Natural killer cell (primary cell): ENCODE measurements at regions not wholly inside any gene's neighbourhood (a gene's known extent, or its start where the extent isn't known, plus 50 kb on each side); places are given as distances from the start of the nearest gene placed in this dataset.

Source experiments
- ATAC-seq, 3 donors: fragments of 150-1000 bp in 2 of 3; fragments of 200-7000 bp in 1 of 3; cut with Tn5 transposase; 1 replicate in 1 of 3; 2 replicates in 2 of 3; pipeline ENCODE4 v1.10.0; 2021; ENCODE audit warnings: mild to moderate bottlenecking in 2 of 3, moderate library complexity in 2 of 3
- DNase-seq, 2 donors: peaks; one replicate each; pipeline versions ENCODE4 v3.0.0 to v3.0.0-alpha.2; 2013 to 2021; ENCODE audit warnings: mixed read lengths in 1 of 2
- H3K27ac ChIP-seq: one replicate; pipeline ENCODE4 v1.5.1; 2013; ENCODE audit warnings: mild to moderate bottlenecking, low read length
- H3K27me3 ChIP-seq: one replicate; pipeline ENCODE4 v1.6.1; 2013; ENCODE audit warnings: low read length; ENCODE audit not compliant: control insufficient read depth, insufficient read depth
- H3K36me3 ChIP-seq: one replicate; pipeline ENCODE4 v1.6.1; 2013; ENCODE audit warnings: low read length; ENCODE audit not compliant: control insufficient read depth, insufficient read depth
- H3K4me1 ChIP-seq: one replicate; pipeline ENCODE4 v1.6.1; 2013; ENCODE audit warnings: low read length; ENCODE audit not compliant: control insufficient read depth, insufficient read depth
- H3K4me3 ChIP-seq: one replicate; pipeline ENCODE4 v1.5.1; 2013; ENCODE audit warnings: low read length
- H3K9me3 ChIP-seq: one replicate; pipeline ENCODE4 v1.6.1; 2013; ENCODE audit warnings: low read length; ENCODE audit not compliant: control insufficient read depth, insufficient read depth
- H3K27ac Mint-ChIP-seq, 2 donors: one replicate each; pipeline ENCODE4 v1.8.0; 2022; ENCODE audit warnings: mild to moderate bottlenecking in 2 of 2, mixed read lengths in 2 of 2, moderate library complexity in 1 of 2
- H3K27me3 Mint-ChIP-seq, 2 donors: one replicate each; pipeline ENCODE4 v1.8.0; 2022; ENCODE audit warnings: low read depth in 2 of 2, mixed read lengths in 2 of 2
- H3K36me3 Mint-ChIP-seq: one replicate; pipeline ENCODE4 v1.8.0; 2022; ENCODE audit warnings: mixed read lengths
- H3K4me1 Mint-ChIP-seq, 2 donors: one replicate each; pipeline ENCODE4 v1.8.0; 2022; ENCODE audit warnings: mixed read lengths in 2 of 2
- H3K4me3 Mint-ChIP-seq: one replicate; pipeline ENCODE4 v1.8.0; 2022; ENCODE audit warnings: mild to moderate bottlenecking, moderate library complexity, mixed read lengths
- H3K9me3 Mint-ChIP-seq, 2 donors: one replicate each; pipeline ENCODE4 v1.8.0; 2022; ENCODE audit warnings: mixed read lengths in 2 of 2
- CTCF ChIP-seq: fragments of 200-600 bp; IDR thresholded peaks from one replicate; pipeline ENCODE4 v1.8.0; 2022; ENCODE audit warnings: antibody characterized with exemption
- WGBS: methylation state at CpG from one replicate; pipeline ENCODE4 v1.1.7; 2013; ENCODE audit warnings: missing lambda C conversion rate; ENCODE audit not compliant: insufficient coverage; 5-methylcytosine and 5-hydroxymethylcytosine counted together
- intact Hi-C: fragments of 100-400 bp; cut with micrococcal nuclease; formaldehyde crosslinking; loops from one replicate; pipeline ENCODE4 v1.14.2; 2022

- Mint-ChIP-seq H3K9me3 (peaks cover 23% of the 10 kb centered on the region in 2 donors), H3K27ac (no peak overlapping the region), H3K4me3 (no peak overlapping the region), H3K4me1 (no peaks in the 10 kb centered on the region), H3K27me3 (no peaks in the 10 kb centered on the region), H3K36me3 (no peaks in the 10 kb centered on the region)
- intact Hi-C loops = no loop called here
- Histone ChIP-seq H3K4me1 (no peaks in the 10 kb centered on the region), H3K27ac (no peak overlapping the region), H3K9me3 (peaks cover 5% of the 10 kb centered on the region), H3K4me3 (no peak overlapping the region), H3K27me3 (no peaks in the 10 kb centered on the region), H3K36me3 (no peaks in the 10 kb centered on the region)
- DNase-seq (no peak), ATAC-seq (no peak)
- no peak for TF ChIP-seq CTCF
- WGBS = 86% methylated on average over 3 of the region's 3 CpGs
Measured at GRCh38 chr7:153452661-153453060, 599.5 kb upstream of the DPP6 start.

GRCh38 chr7:153454306-153454705 lies 597.9 kb upstream of the DPP6 start:
- H3K9me3 Mint-ChIP-seq = peaks cover 21 to 23% of the 10 kb centered on the region in 2 donors
- H3K27me3 Mint-ChIP-seq = no peaks in the 10 kb centered on the region
- no peak overlapping the region for H3K27ac Mint-ChIP-seq
- Histone ChIP-seq H3K27me3 (no peaks in the 10 kb centered on the region), H3K9me3 (peaks cover 9% of the 10 kb centered on the region), H3K4me3 (no peak overlapping the region), H3K36me3 (no peaks in the 10 kb centered on the region), H3K4me1 (no peaks in the 10 kb centered on the region), H3K27ac (no peak overlapping the region)
- DNase-seq (no peak), ATAC-seq (no peak)
- H3K4me3 Mint-ChIP-seq = no peak overlapping the region
- H3K4me1 Mint-ChIP-seq = no peaks in the 10 kb centered on the region
- no peaks in the 10 kb centered on the region for H3K36me3 Mint-ChIP-seq
- 92% methylated on average over 9 of the region's 9 CpGs for WGBS
- intact Hi-C loops = no loop called here
- no peak for TF ChIP-seq CTCF

DNA sequence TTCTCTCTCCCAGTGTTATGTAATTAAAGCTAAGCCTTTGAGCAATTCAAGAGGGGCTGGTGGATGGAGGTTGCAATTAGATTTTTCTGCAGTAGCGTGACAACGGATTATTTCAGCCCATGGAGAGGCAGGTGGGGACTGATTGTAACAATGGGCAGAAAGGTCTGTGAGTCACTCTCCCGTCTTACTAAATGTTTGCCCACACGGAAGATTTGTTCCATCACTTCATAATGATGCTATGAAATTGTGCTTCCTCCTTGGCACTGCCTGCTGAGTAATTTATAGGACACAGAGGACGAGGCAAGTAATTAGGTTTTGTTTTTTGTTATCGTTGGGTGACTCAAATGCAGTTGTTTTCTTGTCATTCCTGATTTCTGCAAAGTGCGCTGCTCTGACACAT lies 594.5 kb upstream of the DPP6 start:
- H3K4me1 Mint-ChIP-seq = no peaks in the 10 kb centered on the region
- Histone ChIP-seq H3K4me3 (no peak overlapping the region), H3K27me3 (no peaks in the 10 kb centered on the region), H3K27ac (no peak overlapping the region), H3K9me3 (peaks cover 16% of the 10 kb centered on the region), H3K36me3 (no peaks in the 10 kb centered on the region), H3K4me1 (no peaks in the 10 kb centered on the region)
- 69% methylated on average over 7 of the region's 7 CpGs for WGBS
- no peak overlapping the region for H3K4me3 Mint-ChIP-seq
- DNase-seq (no peak), ATAC-seq (no peak)
- no peaks in the 10 kb centered on the region for H3K36me3 Mint-ChIP-seq
- TF ChIP-seq CTCF = no peak
- intact Hi-C loops = no loop called here
- H3K27me3 Mint-ChIP-seq = no peaks in the 10 kb centered on the region
- no peak overlapping the region for H3K27ac Mint-ChIP-seq
- peaks cover 14 to 21% of the 10 kb centered on the region in 2 donors for H3K9me3 Mint-ChIP-seq

DNA sequence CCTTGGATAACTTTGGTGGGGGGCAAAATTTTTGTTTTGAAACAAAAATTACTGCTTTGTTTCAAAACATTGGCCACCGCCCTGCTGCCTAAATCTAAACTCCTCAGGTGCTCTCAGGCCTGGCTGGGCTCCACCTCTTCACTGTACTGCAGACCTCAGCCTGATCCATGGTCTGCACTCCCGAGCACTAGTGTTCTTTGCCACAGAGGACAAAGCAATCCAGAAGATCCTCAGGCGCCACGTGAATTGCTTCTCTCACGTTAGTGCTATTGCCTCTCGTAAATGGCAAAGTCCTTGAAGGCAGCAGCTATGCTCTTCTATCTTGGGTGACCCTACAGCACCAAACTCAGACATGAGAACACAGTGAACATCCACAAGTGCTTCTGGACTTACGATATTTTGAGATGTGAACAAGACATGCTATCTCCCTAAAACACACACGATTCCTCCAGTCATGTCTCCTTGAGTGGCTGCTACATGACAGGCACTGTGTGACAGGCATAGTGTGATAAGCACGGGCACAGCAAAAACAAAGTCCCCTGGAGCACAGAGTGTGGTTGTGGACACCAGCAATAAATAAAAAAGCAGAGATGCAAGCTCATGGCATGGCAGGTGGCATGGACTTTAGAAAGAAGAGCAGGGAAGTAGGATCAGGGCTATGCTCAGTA lies 582.1 kb upstream of the DPP6 start:
- 66% methylated on average over 9 of the region's 9 CpGs for WGBS
- H3K27ac Mint-ChIP-seq = no peak overlapping the region
- no peaks in the 10 kb centered on the region for H3K36me3 ChIP-seq
- no peak overlapping the region for H3K4me3 Mint-ChIP-seq
- H3K4me3 ChIP-seq = no peak overlapping the region
- no peak for ATAC-seq
- peaks cover 14 to 22% of the 10 kb centered on the region in 2 donors for H3K9me3 Mint-ChIP-seq
- intact Hi-C loops = no loop called here
- H3K36me3 Mint-ChIP-seq = peaks cover 6% of the 10 kb centered on the region
- H3K4me1 Mint-ChIP-seq = no peaks in the 10 kb centered on the region
- H3K27me3 ChIP-seq = no peaks in the 10 kb centered on the region
- no peak for TF ChIP-seq CTCF
- H3K27me3 Mint-ChIP-seq = no peaks in the 10 kb centered on the region
- H3K4me1 ChIP-seq = no peaks in the 10 kb centered on the region
- H3K27ac ChIP-seq = no peak overlapping the region
- no peak for DNase-seq
- H3K9me3 ChIP-seq = peaks cover 15% of the 10 kb centered on the region
